Naive thymus-derived CD4-positive, alpha-beta T cell (primary cell): ENCODE measurements at regions not wholly inside any gene's neighbourhood (a gene's known extent, or its start where the extent isn't known, plus 50 kb on each side); places are given as distances from the start of the nearest gene placed in this dataset.

Experiments
- ATAC-seq: fragments of 150-1000 bp; cut with Tn5 transposase; 2 replicates; pipeline ENCODE4 v1.10.0; 2021; ENCODE audit warnings: mild to moderate bottlenecking, moderate library complexity
- CTCF ChIA-PET: fragments of 350-600 bp; sonication (Branson Sonifier 250); formaldehyde crosslinking; loops from one replicate; lab custom pipeline; 2021; ENCODE audit warnings: antibody characterized with exemption; lab: Charles Lee
- POLR2A ChIA-PET: fragments of 350-600 bp; sonication (Branson Sonifier 250); formaldehyde crosslinking; loops from one replicate; lab custom pipeline; 2021; ENCODE audit warnings: antibody characterized with exemption, inconsistent platforms; lab: Charles Lee
- DNase-seq, 9 donors: peaks; one replicate each; pipeline versions ENCODE4 v3.0.0 to v3.0.0-alpha.2; 2020 to 2022; ENCODE audit warnings: mixed read lengths in 1 of 9
- H3K27ac ChIP-seq: one replicate; pipeline ENCODE4 v1.7.0; 2013; ENCODE audit warnings: mild to moderate bottlenecking, low read depth, low read length, moderate library complexity
- H3K27me3 ChIP-seq, 2 donors: one replicate each; pipeline ENCODE4 v1.7.0; 2013; ENCODE audit warnings: low read length in 2 of 2, mild to moderate bottlenecking in 2 of 2, moderate library complexity in 2 of 2; ENCODE audit not compliant: control insufficient read depth in 2 of 2, insufficient read depth in 2 of 2
- H3K36me3 ChIP-seq, 3 experiments: 1 replicate in 2 of 3; 2 replicates in 1 of 3; pipeline ENCODE4 v1.7.0; 2013; ENCODE audit warnings: low read length in 3 of 3, mild to moderate bottlenecking in 3 of 3, moderate library complexity in 1 of 3; ENCODE audit not compliant: insufficient read depth in 3 of 3, control insufficient read depth in 2 of 3
- H3K4me1 ChIP-seq, 2 donors: one replicate each; pipeline ENCODE4 v1.7.0; 2013; ENCODE audit warnings: low read length in 2 of 2, mild to moderate bottlenecking in 2 of 2, moderate library complexity in 1 of 2; ENCODE audit not compliant: control insufficient read depth in 2 of 2, insufficient read depth in 2 of 2
- H3K4me3 ChIP-seq: 2 replicates; pipeline ENCODE4 v1.7.0; 2013; ENCODE audit warnings: mild to moderate bottlenecking, low read length
- H3K9me3 ChIP-seq, 3 experiments: 1 replicate in 2 of 3; 2 replicates in 1 of 3; pipeline ENCODE4 v1.7.0; 2013; ENCODE audit warnings: low read length in 3 of 3; ENCODE audit not compliant: control insufficient read depth in 2 of 3
- H3K27ac Mint-ChIP-seq, 9 donors: one replicate each; pipeline ENCODE4 v1.8.0; 2020 to 2022; ENCODE audit warnings: mixed read lengths in 9 of 9, mild to moderate bottlenecking in 8 of 9, moderate library complexity in 5 of 9, inconsistent platforms in 2 of 9
- H3K27me3 Mint-ChIP-seq, 5 donors: one replicate each; pipeline ENCODE4 v1.8.0; 2021 to 2022; ENCODE audit warnings: mixed read lengths in 5 of 5, mild to moderate bottlenecking in 1 of 5
- H3K36me3 Mint-ChIP-seq, 5 donors: one replicate each; pipeline ENCODE4 v1.8.0; 2020 to 2022; ENCODE audit warnings: mixed read lengths in 5 of 5, mild to moderate bottlenecking in 3 of 5, inconsistent platforms in 1 of 5
- H3K4me1 Mint-ChIP-seq, 7 donors: one replicate each; pipeline ENCODE4 v1.8.0; 2020 to 2022; ENCODE audit warnings: mixed read lengths in 7 of 7, mild to moderate bottlenecking in 3 of 7, inconsistent platforms in 1 of 7
- H3K4me3 Mint-ChIP-seq, 10 donors: one replicate each; pipeline ENCODE4 v1.8.0; 2020 to 2022; ENCODE audit warnings: mild to moderate bottlenecking in 10 of 10, mixed read lengths in 10 of 10, moderate library complexity in 6 of 10, inconsistent platforms in 2 of 10
- H3K9me3 Mint-ChIP-seq, 11 donors: one replicate each; pipeline ENCODE4 v1.8.0; 2020 to 2022; ENCODE audit warnings: mixed read lengths in 11 of 11, mild to moderate bottlenecking in 4 of 11, inconsistent platforms in 1 of 11, moderate library complexity in 1 of 11
- intact Hi-C, 2 donors: fragments of 100-400 bp; cut with micrococcal nuclease; formaldehyde crosslinking; loops; one replicate each; pipeline ENCODE4 v1.15.1; 2023

DNA sequence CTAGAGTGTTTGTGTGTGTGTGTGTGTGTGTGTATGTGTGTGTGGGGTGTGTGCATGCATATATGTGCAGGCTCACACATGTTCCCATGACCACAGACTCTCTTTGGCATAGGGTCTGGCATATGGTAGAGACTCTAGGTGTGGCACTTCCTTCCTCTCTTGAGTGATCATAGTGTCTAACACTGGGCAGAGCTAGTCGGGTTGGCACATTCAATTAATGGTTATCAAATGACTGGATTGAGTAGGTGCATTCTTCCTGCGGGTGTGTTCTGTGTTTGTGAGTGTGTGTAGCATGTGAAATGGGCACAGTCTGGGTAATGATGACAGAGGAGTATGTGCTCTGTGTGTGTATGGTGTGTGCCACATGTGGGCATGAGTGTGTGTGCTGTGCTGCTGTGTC, 106.5 kb downstream of the EFNB1 start:
- Mint-ChIP-seq H3K4me1 (peaks cover 0 to 5% (median 4%) of the 10 kb centered on the region in 7 donors), H3K27me3 (no peaks in the 10 kb centered on the region), H3K36me3 (no peaks in the 10 kb centered on the region), H3K27ac (peak overlapping the region in 1 of 9 donors; percentile 24), H3K4me3 (no peak overlapping the region), H3K9me3 (peaks cover 0 to 2% (median 0%) of the 10 kb centered on the region in 11 donors)
- POLR2A ChIA-PET, result no interaction called here
- Histone ChIP-seq H3K36me3 (no peaks in the 10 kb centered on the region), H3K27me3 (no peaks in the 10 kb centered on the region), H3K9me3 (no peaks in the 10 kb centered on the region), H3K4me3 (no peak overlapping the region), H3K27ac (no peak overlapping the region), H3K4me1 (no peaks in the 10 kb centered on the region)
- DNase-seq, result no peak
- no peak for ATAC-seq
- CTCF ChIA-PET, result no interaction called here
- intact Hi-C loops, result no loop called here

DNA sequence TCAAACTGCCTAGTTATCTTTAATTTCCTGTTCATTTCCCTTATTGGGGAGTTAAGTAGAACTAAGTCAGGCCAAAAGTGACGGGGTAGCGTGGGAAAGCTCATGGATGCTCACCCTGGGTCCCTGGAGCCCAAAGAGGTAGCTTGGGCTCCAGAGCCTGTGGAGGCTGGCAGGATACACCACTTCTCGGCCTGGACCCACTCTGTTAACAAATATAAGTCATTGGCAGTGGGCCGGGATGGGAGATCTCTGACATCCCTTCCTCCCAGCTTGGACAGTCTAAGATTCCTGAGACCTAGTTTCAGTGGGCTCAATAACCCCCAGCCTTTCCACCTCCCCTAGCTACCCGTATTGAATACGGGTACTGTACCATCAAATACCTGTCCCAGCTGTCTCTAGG, 106.1 kb downstream of the EFNB1 start:
- Mint-ChIP-seq H3K36me3 (no peaks in the 10 kb centered on the region), H3K4me1 (peaks cover 0 to 5% (median 4%) of the 10 kb centered on the region in 7 donors), H3K27me3 (no peaks in the 10 kb centered on the region), H3K9me3 (peaks cover 0 to 2% (median 0%) of the 10 kb centered on the region in 11 donors), H3K4me3 (no peak overlapping the region), H3K27ac (no peak overlapping the region)
- Histone ChIP-seq H3K36me3 (no peaks in the 10 kb centered on the region), H3K4me3 (no peak overlapping the region), H3K4me1 (no peaks in the 10 kb centered on the region), H3K9me3 (no peaks in the 10 kb centered on the region), H3K27me3 (no peaks in the 10 kb centered on the region), H3K27ac (no peak overlapping the region)
- ChIA-PET CTCF (no interaction called here), POLR2A (no interaction called here)
- intact Hi-C loops, result no loop called here
- ATAC-seq (no peak), DNase-seq (no peak)

DNA sequence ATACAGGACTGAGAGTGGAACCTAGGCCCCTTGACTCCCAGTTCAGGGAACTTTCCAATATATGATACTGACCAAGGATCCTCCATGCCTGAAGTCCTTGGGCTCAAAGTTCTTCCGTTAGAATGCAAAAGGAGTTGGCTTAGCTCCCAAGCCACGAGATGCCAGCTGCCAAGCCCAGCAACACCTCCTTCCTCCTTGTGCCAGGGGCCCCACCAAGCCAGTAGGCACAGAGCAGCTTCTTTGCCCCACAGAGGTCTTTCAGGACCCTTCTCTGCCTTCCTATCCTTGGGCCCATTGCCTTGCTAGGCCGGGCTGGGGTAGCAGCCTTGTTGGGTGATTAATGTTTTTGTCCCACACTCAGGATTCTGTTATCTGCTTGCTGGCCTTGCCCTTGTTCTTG, 105.6 kb downstream of the EFNB1 start:
- no peak overlapping the region for H3K27ac Mint-ChIP-seq
- Histone ChIP-seq H3K27ac (no peak overlapping the region), H3K36me3 (no peaks in the 10 kb centered on the region), H3K9me3 (no peaks in the 10 kb centered on the region), H3K4me1 (no peaks in the 10 kb centered on the region), H3K4me3 (no peak overlapping the region), H3K27me3 (no peaks in the 10 kb centered on the region)
- no peak overlapping the region for H3K4me3 Mint-ChIP-seq
- CTCF ChIA-PET, result no interaction called here
- peaks cover 0 to 2% (median 0%) of the 10 kb centered on the region in 11 donors for H3K9me3 Mint-ChIP-seq
- no peaks in the 10 kb centered on the region for H3K36me3 Mint-ChIP-seq
- POLR2A ChIA-PET, result no interaction called here
- H3K4me1 Mint-ChIP-seq, result peaks cover 0 to 5% (median 4%) of the 10 kb centered on the region in 7 donors
- DNase-seq (no peak), ATAC-seq (no peak)
- no peaks in the 10 kb centered on the region for H3K27me3 Mint-ChIP-seq
- intact Hi-C loops, result no loop called here

DNA sequence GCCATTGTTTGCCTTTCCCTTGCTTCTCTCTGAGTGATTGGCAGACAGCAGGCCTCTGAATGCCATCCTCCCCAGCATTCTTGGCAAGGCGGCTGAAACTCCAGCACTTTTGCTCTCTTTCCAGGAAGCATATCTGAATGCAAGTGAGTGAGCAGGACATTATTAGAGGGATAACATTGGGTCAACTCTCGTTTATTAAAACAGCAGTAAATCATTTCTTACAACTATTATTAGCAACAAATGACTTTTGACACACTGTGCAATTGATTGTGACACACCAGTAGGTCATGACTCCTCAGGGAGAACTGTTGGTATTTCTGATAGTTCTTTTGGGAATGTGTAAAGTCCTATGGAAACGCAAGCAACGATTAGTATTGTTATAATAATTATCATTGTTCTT, 103.8 kb downstream of the EFNB1 start:
- Histone ChIP-seq H3K4me3 (no peak overlapping the region), H3K27ac (no peak overlapping the region), H3K9me3 (no peaks in the 10 kb centered on the region), H3K36me3 (no peaks in the 10 kb centered on the region), H3K4me1 (no peaks in the 10 kb centered on the region), H3K27me3 (no peaks in the 10 kb centered on the region)
- Mint-ChIP-seq H3K4me3 (no peak overlapping the region), H3K27me3 (no peaks in the 10 kb centered on the region), H3K36me3 (no peaks in the 10 kb centered on the region), H3K4me1 (peaks cover 0 to 5% (median 4%) of the 10 kb centered on the region in 7 donors), H3K27ac (no peak overlapping the region), H3K9me3 (peaks cover 0 to 2% (median 0%) of the 10 kb centered on the region in 11 donors)
- ChIA-PET CTCF (no interaction called here), POLR2A (no interaction called here)
- DNase-seq, result no peak
- intact Hi-C loops, result no loop called here
- no peak for ATAC-seq

DNA sequence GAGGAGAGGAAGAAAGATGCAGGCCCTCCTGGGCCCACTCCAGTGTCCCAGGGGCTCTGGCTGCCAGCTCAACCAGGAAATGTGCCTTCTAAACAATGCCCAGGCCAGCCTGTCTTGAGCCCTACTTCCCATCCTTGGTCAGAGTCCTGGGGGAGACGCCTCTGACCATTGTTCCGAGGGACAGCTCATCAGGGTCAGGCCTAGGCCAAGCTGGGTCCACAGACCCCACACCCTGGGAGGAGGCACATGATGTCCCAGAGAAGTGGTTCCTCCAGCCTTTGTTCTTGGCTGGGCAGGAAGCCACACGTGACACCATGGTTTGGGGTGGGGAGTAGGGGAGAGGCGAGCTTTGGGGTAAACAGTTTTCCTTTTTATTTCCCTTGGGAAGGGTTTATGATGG, 102.5 kb downstream of the EFNB1 start:
- H3K27ac ChIP-seq, result no peak overlapping the region
- H3K27me3 Mint-ChIP-seq, result no peaks in the 10 kb centered on the region
- intact Hi-C loops, result no loop called here
- ChIA-PET POLR2A (no interaction called here), CTCF (no interaction called here)
- no peaks in the 10 kb centered on the region for H3K4me1 ChIP-seq
- H3K27ac Mint-ChIP-seq, result no peak overlapping the region
- no peaks in the 10 kb centered on the region for H3K36me3 Mint-ChIP-seq
- H3K9me3 ChIP-seq, result no peaks in the 10 kb centered on the region
- ATAC-seq (no peak), DNase-seq (no peak)
- peaks cover 0 to 2% (median 0%) of the 10 kb centered on the region in 11 donors for H3K9me3 Mint-ChIP-seq
- peaks cover 0 to 5% (median 4%) of the 10 kb centered on the region in 7 donors for H3K4me1 Mint-ChIP-seq
- H3K36me3 ChIP-seq, result no peaks in the 10 kb centered on the region
- H3K27me3 ChIP-seq, result no peaks in the 10 kb centered on the region
- H3K4me3 Mint-ChIP-seq, result no peak overlapping the region
- no peak overlapping the region for H3K4me3 ChIP-seq

DNA sequence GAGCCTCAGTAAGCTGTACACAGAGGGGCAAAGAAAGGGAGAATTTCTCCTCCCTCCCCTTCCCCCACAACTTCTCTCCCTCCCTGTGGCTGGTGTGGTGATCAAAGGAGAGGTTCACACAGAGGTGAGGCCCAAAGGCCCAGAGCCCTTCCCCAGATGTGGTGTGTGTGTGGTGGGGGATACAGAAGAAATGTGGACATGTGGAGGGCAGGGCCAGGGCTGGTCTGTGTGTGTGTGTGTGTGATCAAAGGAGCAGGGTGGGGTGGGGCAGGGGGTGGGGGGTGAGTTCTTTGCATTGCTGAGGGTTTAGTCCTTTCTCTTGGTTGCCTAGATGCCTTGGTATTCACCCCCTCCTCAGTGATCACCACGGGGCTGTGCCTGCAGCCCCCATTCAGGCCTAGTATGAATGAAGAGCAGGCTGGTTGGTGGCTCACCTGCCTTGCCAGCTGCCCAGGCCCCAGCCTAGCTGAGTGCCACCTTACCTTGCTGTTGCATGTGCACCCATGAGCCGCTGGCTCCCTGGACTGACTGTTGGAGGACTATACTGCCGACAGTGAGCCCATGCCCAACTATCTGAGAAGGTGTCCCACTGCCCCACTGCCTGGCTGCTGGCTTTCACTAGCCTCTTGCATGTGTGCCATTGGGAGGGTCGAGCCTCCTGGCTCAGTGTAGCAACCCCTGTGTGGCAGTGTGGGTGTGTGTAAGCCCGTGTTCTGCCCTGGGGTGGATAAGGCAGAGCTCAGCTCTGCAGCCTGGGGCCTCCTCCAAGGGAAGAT, 101.9 kb downstream of the EFNB1 start:
- Histone ChIP-seq H3K4me1 (no peaks in the 10 kb centered on the region), H3K4me3 (no peak overlapping the region), H3K27ac (no peak overlapping the region), H3K27me3 (no peaks in the 10 kb centered on the region), H3K9me3 (no peaks in the 10 kb centered on the region), H3K36me3 (no peaks in the 10 kb centered on the region)
- intact Hi-C loops, result no loop called here
- DNase-seq, result no peak
- Mint-ChIP-seq H3K27ac (peak overlapping the region in 1 of 9 donors; percentile 5), H3K4me1 (peaks cover 0 to 5% (median 4%) of the 10 kb centered on the region in 7 donors), H3K4me3 (no peak overlapping the region), H3K36me3 (no peaks in the 10 kb centered on the region), H3K9me3 (peaks cover 0 to 2% (median 0%) of the 10 kb centered on the region in 11 donors), H3K27me3 (no peaks in the 10 kb centered on the region)
- ATAC-seq, result no peak
- CTCF ChIA-PET, result no interaction called here
- POLR2A ChIA-PET, result no interaction called here
